SK-N-SH (cell line): ENCODE measurements at regions not wholly inside any gene's neighbourhood (a gene's known extent, or its start where the extent isn't known, plus 50 kb on each side); places are given as distances from the start of the nearest gene placed in this dataset.
A peak's percentile ranks its signal among the peaks of the same experiment; 100 is the strongest.
"Not testable (repeated sequence)": the region's sequence is repeated elsewhere in the genome, so short reads cannot be mapped to it uniquely, and the experiment has no call there.

Experiments
- CTCF ChIA-PET: fragments of 300-600, 350-600 bp; formaldehyde crosslinking; extraction: SDS; loops from one replicate; lab custom pipeline; 2021; lab: Yijun Ruan, JAX
- POLR2A ChIA-PET: fragments of 350-600 bp; sonication (Branson Sonifier 250); formaldehyde crosslinking; extraction: SDS; loops from one replicate; lab custom pipeline; 2020; ENCODE audit warnings: antibody characterized with exemption, inconsistent platforms; lab: Yijun Ruan, JAX
- DNase-seq: peaks from one replicate; pipeline ENCODE4 v3.0.0; 2012
- H2AFZ ChIP-seq: fragments of 200-600 bp; sonication (generic); 2 replicates; pipeline ENCODE4 v1.8.1; 2016; ENCODE audit warnings: antibody characterized with exemption, mild to moderate bottlenecking, low read depth
- H3F3A ChIP-seq: fragments of 200-600 bp; sonication (generic); replicated peaks from 2 replicates; pipeline ENCODE3; 2016; ENCODE audit warnings: antibody characterized with exemption, mild to moderate bottlenecking; ENCODE audit not compliant: insufficient read depth
- H3K27ac ChIP-seq, 2 experiments: fragments of 200-500 bp in 1 of 2; fragments of 200-600 bp in 1 of 2; sonication (Bioruptor generic) in 1 of 2; sonication (generic), shearing (Covaris generic) in 1 of 2; 2 replicates each; pipeline versions ENCODE4 v1.5.1 to v1.6.1; 2014 to 2016; ENCODE audit warnings: low read depth in 2 of 2, inconsistent platforms in 1 of 2, low read length in 1 of 2, mild to moderate bottlenecking in 1 of 2, mixed read lengths in 1 of 2
- H3K27me3 ChIP-seq: fragments of 200-600 bp; sonication (generic), shearing (Covaris generic); 2 replicates; pipeline ENCODE4 v1.6.1; 2016; ENCODE audit warnings: mixed run types; ENCODE audit not compliant: insufficient read depth
- H3K36me3 ChIP-seq, 2 experiments: fragments of 200-500 bp in 1 of 2; fragments of 200-600 bp in 1 of 2; sonication (Bioruptor generic) in 1 of 2; sonication (generic) in 1 of 2; replicated peaks in 1 of 2; 2 replicates each; pipeline versions ENCODE3 to v1.5.1; 2014 to 2016; ENCODE audit warnings: low read length in 1 of 2, mild to moderate bottlenecking in 1 of 2; ENCODE audit not compliant: insufficient read depth in 2 of 2, control insufficient read depth in 1 of 2
- H3K4me1 ChIP-seq, 2 experiments: fragments of 200-500 bp in 1 of 2; fragments of 200-600 bp in 1 of 2; sonication (Bioruptor generic) in 1 of 2; sonication (generic), shearing (Covaris generic) in 1 of 2; 2 replicates each; pipeline versions ENCODE4 v1.5.1 to v1.6.1; 2014 to 2016; ENCODE audit warnings: low read depth in 1 of 2, low read length in 1 of 2, mixed run types in 1 of 2; ENCODE audit not compliant: insufficient read depth in 2 of 2, control insufficient read depth in 1 of 2
- H3K4me2 ChIP-seq: fragments of 200-600 bp; sonication (generic), shearing (Covaris generic); 2 replicates; pipeline ENCODE4 v1.6.1; 2017; ENCODE audit warnings: mixed run types
- H3K4me3 ChIP-seq, 2 experiments: fragments of 200-500 bp in 1 of 2; fragments of 200-600 bp in 1 of 2; sonication (Bioruptor generic) in 1 of 2; sonication (generic), shearing (Covaris generic) in 1 of 2; 2 replicates each; pipeline versions ENCODE4 v1.5.1 to v1.8.1; 2014 to 2016; ENCODE audit warnings: low read depth in 2 of 2, inconsistent platforms in 1 of 2, low read length in 1 of 2, mild to moderate bottlenecking in 1 of 2, mixed read lengths in 1 of 2, moderate library complexity in 1 of 2
- H3K79me2 ChIP-seq: fragments of 200-600 bp; sonication (generic); 2 replicates; pipeline ENCODE4 v1.8.1; 2017; ENCODE audit warnings: mild to moderate bottlenecking; ENCODE audit not compliant: insufficient read depth
- H3K9ac ChIP-seq: fragments of 200-600 bp; sonication (generic); 2 replicates; pipeline ENCODE4 v1.6.1; 2017; ENCODE audit warnings: mixed run types
- H3K9me2 ChIP-seq: fragments of 200-600 bp; sonication (generic); 2 replicates; pipeline ENCODE4 v1.6.1; 2017; ENCODE audit warnings: mixed run types
- H3K9me3 ChIP-seq: fragments of 200-600 bp; sonication (generic); 2 replicates; pipeline ENCODE4 v1.6.1; 2017; ENCODE audit warnings: mixed run types, mild to moderate bottlenecking, moderate library complexity
- H4K20me1 ChIP-seq: fragments of 200-600 bp; sonication (generic); 2 replicates; pipeline ENCODE4 v1.6.1; 2017; ENCODE audit warnings: mild to moderate bottlenecking, mixed run types; ENCODE audit not compliant: insufficient read depth
- CHD2 ChIP-seq: fragments of 150-350 bp; IDR thresholded peaks from 2 replicates; pipeline ENCODE4 v1.6.1; 2018; ENCODE audit warnings: low read length; ENCODE audit not compliant: partially characterized antibody
- ELF1 ChIP-seq: IDR thresholded peaks from 2 replicates; pipeline ENCODE4 v1.4.0; 2012
- EZH2phosphoT487 ChIP-seq: fragments of 200-600 bp; sonication (generic); IDR thresholded peaks from 2 replicates; pipeline ENCODE4 v1.6.1; 2017; ENCODE audit warnings: low read depth, mixed run types, mild to moderate bottlenecking, antibody characterized with exemption, moderate library complexity, borderline replicate concordance
- FOSL2 ChIP-seq: IDR thresholded peaks from 2 replicates; pipeline ENCODE4 v1.4.0; 2012; ENCODE audit warnings: low read depth, mild to moderate bottlenecking, moderate library complexity, borderline replicate concordance
- FOXM1 ChIP-seq: IDR thresholded peaks from 2 replicates; pipeline ENCODE4 v1.4.0; 2012; ENCODE audit warnings: low read depth, mild to moderate bottlenecking
- GATA2 ChIP-seq: sonication (generic); formaldehyde crosslinking; IDR thresholded peaks from 2 replicates; pipeline ENCODE4 v1.5.0; 2020; ENCODE audit warnings: mild to moderate bottlenecking, missing genetic modification reagents
- MEF2A ChIP-seq: IDR thresholded peaks from 2 replicates; pipeline ENCODE4 v1.4.0; 2012; ENCODE audit warnings: low read depth, borderline replicate concordance
- MXI1 ChIP-seq: IDR thresholded peaks from 2 replicates; pipeline ENCODE4 v1.6.1; 2012; ENCODE audit warnings: mild to moderate bottlenecking, low read depth, low read length, improper control_type of control experiment
- NFIC ChIP-seq: IDR thresholded peaks from 2 replicates; pipeline ENCODE4 v1.4.0; 2012; ENCODE audit warnings: borderline replicate concordance
- POLR2AphosphoS5 ChIP-seq: IDR thresholded peaks from 2 replicates; pipeline ENCODE4 v1.6.1; 2012; ENCODE audit warnings: low read depth, low read length
- RAD21 ChIP-seq: IDR thresholded peaks from 2 replicates; pipeline ENCODE4 v1.6.1; 2012; ENCODE audit warnings: mild to moderate bottlenecking, low read length
- SMC3 ChIP-seq: IDR thresholded peaks from 2 replicates; pipeline ENCODE4 v1.6.1; 2012; ENCODE audit warnings: low read depth, low read length, improper control_type of control experiment
- WGBS: methylation state at CpG from one replicate; pipeline ENCODE4 v1.1.6; 2017; ENCODE audit warnings: low lambda C conversion rate; 5-methylcytosine and 5-hydroxymethylcytosine counted together
- TF ChIP-seq, protein P1 (sequence below): fragments of 200-600 bp; sonication (generic); IDR thresholded peaks from 2 replicates; pipeline ENCODE4 v1.6.1; 2017; ENCODE audit warnings: antibody characterized with exemption, mild to moderate bottlenecking, moderate library complexity
- TF ChIP-seq, protein P2 (sequence below): IDR thresholded peaks from 2 replicates; pipeline ENCODE4 v1.4.0; 2012; ENCODE audit warnings: low read depth, borderline replicate concordance
- TF ChIP-seq, protein P3 (sequence below): IDR thresholded peaks from 2 replicates; pipeline ENCODE4 v1.6.1; 2012; ENCODE audit warnings: mild to moderate bottlenecking, low read depth, low read length, moderate library complexity
- TF ChIP-seq, protein P4 (sequence below): IDR thresholded peaks from 2 replicates; pipeline ENCODE4 v1.4.0; 2012; ENCODE audit warnings: low read depth

DNA sequence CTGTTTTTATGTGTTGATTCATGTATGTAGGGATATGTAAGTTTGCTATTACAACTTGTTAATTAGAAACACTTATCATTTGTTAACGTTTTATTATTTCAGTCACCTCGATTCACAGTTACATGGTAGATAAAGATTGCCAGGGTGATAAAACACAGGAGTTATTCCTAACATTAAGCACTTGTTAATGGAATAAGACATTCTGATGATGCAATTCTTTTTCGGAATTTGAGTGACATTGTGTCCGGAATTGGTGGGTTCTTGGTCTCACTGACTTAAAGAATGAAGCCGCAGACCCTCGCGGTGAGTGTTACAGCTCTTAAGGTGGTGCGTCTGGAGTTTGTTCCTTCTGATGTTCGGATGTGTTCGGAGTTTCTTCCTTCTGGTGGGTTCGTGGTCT is 624.0 kb upstream of the CITED2 start:
- POLR2A ChIA-PET: not testable (repeated sequence)
- WGBS: 87% methylated on average over 11 of the region's 11 CpGs

DNA sequence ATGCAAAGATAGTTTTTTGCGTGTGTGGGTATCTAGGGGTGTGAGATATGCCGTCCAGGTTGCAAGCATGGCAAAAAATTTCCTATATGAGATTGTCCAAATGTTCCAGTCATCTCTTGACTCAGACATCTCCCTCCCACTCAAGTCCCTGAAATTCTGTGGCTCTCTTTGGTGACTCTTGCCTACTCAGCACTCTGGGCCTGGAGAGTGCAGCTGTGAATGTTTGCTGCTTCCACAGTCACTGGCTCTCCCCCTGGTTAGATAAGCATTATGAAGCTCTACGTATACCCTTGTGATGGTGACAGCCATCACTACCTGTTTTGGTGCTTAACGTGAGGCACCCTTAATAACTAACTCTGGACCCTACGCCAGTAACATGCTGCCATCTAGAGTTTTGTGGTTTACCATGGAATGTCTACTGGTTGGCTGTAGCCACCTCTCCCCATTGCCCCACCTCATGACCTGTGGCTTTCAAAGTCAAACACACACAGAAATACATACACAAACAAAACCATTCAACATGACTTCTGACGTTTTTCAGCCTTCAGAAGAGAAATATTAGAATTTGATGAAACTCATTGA is 621.9 kb upstream of the CITED2 start:
- Histone ChIP-seq H3K9me3 (no peaks in the 10 kb centered on the region), H3K9ac (no peak overlapping the region), H3K4me2 (no peak overlapping the region), H3F3A (no peaks in the 10 kb centered on the region), H2AFZ (peak overlapping the region; percentile 46; the same call in 1 of the 2 replicates), H3K9me2 (no peaks in the 10 kb centered on the region), H3K36me3 (no peaks in the 10 kb centered on the region), H3K4me1 (peaks cover 4 to 5% of the 10 kb centered on the region in 2 experiments; a peak in 2 of 4 replicates), H3K27me3 (no peaks in the 10 kb centered on the region), H3K4me3 (no peak overlapping the region), H3K79me2 (no peaks in the 10 kb centered on the region), H4K20me1 (no peaks in the 10 kb centered on the region), H3K27ac (no peak overlapping the region)
- 94% methylated on average over 6 of the region's 6 CpGs for WGBS
- TF ChIP-seq ELF1 (no peak), MEF2A (no peak), CHD2 (no peak), RAD21 (peak; percentile 48), MXI1 (no peak), FOSL2 (no peak), SMC3 (peak; percentile 12; the same call in 1 of the 2 replicates), POLR2AphosphoS5 (no peak), GATA2 (CRISPR knock-in tag) (no peak), EZH2phosphoT487 (no peak), NFIC (no peak), FOXM1 (no peak)
- TF ChIP-seq, protein P1, sequence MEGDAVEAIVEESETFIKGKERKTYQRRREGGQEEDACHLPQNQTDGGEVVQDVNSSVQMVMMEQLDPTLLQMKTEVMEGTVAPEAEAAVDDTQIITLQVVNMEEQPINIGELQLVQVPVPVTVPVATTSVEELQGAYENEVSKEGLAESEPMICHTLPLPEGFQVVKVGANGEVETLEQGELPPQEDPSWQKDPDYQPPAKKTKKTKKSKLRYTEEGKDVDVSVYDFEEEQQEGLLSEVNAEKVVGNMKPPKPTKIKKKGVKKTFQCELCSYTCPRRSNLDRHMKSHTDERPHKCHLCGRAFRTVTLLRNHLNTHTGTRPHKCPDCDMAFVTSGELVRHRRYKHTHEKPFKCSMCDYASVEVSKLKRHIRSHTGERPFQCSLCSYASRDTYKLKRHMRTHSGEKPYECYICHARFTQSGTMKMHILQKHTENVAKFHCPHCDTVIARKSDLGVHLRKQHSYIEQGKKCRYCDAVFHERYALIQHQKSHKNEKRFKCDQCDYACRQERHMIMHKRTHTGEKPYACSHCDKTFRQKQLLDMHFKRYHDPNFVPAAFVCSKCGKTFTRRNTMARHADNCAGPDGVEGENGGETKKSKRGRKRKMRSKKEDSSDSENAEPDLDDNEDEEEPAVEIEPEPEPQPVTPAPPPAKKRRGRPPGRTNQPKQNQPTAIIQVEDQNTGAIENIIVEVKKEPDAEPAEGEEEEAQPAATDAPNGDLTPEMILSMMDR: no peak
- TF ChIP-seq, protein P2, sequence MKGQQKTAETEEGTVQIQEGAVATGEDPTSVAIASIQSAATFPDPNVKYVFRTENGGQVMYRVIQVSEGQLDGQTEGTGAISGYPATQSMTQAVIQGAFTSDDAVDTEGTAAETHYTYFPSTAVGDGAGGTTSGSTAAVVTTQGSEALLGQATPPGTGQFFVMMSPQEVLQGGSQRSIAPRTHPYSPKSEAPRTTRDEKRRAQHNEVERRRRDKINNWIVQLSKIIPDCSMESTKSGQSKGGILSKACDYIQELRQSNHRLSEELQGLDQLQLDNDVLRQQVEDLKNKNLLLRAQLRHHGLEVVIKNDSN: no peak
- TF ChIP-seq, protein P3, sequence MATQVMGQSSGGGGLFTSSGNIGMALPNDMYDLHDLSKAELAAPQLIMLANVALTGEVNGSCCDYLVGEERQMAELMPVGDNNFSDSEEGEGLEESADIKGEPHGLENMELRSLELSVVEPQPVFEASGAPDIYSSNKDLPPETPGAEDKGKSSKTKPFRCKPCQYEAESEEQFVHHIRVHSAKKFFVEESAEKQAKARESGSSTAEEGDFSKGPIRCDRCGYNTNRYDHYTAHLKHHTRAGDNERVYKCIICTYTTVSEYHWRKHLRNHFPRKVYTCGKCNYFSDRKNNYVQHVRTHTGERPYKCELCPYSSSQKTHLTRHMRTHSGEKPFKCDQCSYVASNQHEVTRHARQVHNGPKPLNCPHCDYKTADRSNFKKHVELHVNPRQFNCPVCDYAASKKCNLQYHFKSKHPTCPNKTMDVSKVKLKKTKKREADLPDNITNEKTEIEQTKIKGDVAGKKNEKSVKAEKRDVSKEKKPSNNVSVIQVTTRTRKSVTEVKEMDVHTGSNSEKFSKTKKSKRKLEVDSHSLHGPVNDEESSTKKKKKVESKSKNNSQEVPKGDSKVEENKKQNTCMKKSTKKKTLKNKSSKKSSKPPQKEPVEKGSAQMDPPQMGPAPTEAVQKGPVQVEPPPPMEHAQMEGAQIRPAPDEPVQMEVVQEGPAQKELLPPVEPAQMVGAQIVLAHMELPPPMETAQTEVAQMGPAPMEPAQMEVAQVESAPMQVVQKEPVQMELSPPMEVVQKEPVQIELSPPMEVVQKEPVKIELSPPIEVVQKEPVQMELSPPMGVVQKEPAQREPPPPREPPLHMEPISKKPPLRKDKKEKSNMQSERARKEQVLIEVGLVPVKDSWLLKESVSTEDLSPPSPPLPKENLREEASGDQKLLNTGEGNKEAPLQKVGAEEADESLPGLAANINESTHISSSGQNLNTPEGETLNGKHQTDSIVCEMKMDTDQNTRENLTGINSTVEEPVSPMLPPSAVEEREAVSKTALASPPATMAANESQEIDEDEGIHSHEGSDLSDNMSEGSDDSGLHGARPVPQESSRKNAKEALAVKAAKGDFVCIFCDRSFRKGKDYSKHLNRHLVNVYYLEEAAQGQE: no peak
- TF ChIP-seq, protein P4, sequence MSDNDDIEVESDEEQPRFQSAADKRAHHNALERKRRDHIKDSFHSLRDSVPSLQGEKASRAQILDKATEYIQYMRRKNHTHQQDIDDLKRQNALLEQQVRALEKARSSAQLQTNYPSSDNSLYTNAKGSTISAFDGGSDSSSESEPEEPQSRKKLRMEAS: no peak
- POLR2A ChIA-PET: no interaction called here
- no peak for DNase-seq
- CTCF ChIA-PET: interaction anchor here (1.2 to 1.3 kb wide), 2 partner anchors 9 to 30 kb away, joined by 3 read pairs; no protein-coding TSS in a partner anchor

More for the DNA sequence above, 624.0 kb upstream of the CITED2 start:
- H3K9me2 ChIP-seq, H2AFZ ChIP-seq, H3K9ac ChIP-seq, DNase-seq, CTCF ChIA-PET, H3K9me3 ChIP-seq, H3K4me3 ChIP-seq, H3K36me3 ChIP-seq, H3K4me2 ChIP-seq, H3K79me2 ChIP-seq, H4K20me1 ChIP-seq, H3K27me3 ChIP-seq, H3K27ac ChIP-seq: not testable (repeated sequence)
- peaks cover 18 to 26% of the 10 kb centered on the region in 2 experiments; a peak in 3 of 4 replicates for H3K4me1 ChIP-seq
- H3F3A ChIP-seq: peaks cover 17% of the 10 kb centered on the region
